Spleen (tissue), 11 donors: ENCODE measurements at regions not wholly inside any gene's neighbourhood (a gene's known extent, or its start where the extent isn't known, plus 50 kb on each side); places are given as distances from the start of the nearest gene placed in this dataset.

Source experiments
- DNase-seq: peaks from one replicate; pipeline ENCODE4 v3.0.0-alpha.2; 2020
- H3K27ac ChIP-seq, 8 donors: fragments of 200-600 bp; sonication (generic) in 7 of 8; 1 replicate in 4 of 8; 2 replicates in 4 of 8; pipeline versions ENCODE4 v1.5.0 to v1.8.0; 2016 to 2021; ENCODE audit warnings: inconsistent platforms in 4 of 8, mild to moderate bottlenecking in 4 of 8, moderate library complexity in 1 of 8
- H3K27me3 ChIP-seq, 7 donors: fragments of 200-600 bp; sonication (generic) in 6 of 7; replicated peaks in 1 of 7; 1 replicate in 4 of 7; 2 replicates in 3 of 7; pipeline versions ENCODE4 v1.5.0 to v1.8.0; 2016 to 2021; ENCODE audit warnings: inconsistent platforms in 3 of 7, mild to moderate bottlenecking in 1 of 7
- H3K36me3 ChIP-seq, 6 donors: fragments of 200-600 bp; sonication (generic) in 5 of 6; 1 replicate in 4 of 6; 2 replicates in 2 of 6; pipeline versions ENCODE4 v1.5.0 to v1.8.0; 2016 to 2021; ENCODE audit warnings: inconsistent platforms in 2 of 6
- H3K4me1 ChIP-seq, 6 donors: fragments of 200-600 bp; sonication (generic) in 5 of 6; 1 replicate in 3 of 6; 2 replicates in 3 of 6; pipeline versions ENCODE4 v1.5.0 to v1.8.0; 2016 to 2021; ENCODE audit warnings: inconsistent platforms in 3 of 6
- H3K4me3 ChIP-seq, 8 donors: fragments of 200-600 bp; sonication (generic) in 7 of 8; 1 replicate in 4 of 8; 2 replicates in 4 of 8; pipeline versions ENCODE4 v1.5.0 to v1.8.0; 2016 to 2021; ENCODE audit warnings: inconsistent platforms in 4 of 8, mild to moderate bottlenecking in 4 of 8, moderate library complexity in 2 of 8
- H3K9me3 ChIP-seq, 8 donors: fragments of 200-600 bp; sonication (generic) in 7 of 8; 1 replicate in 4 of 8; 2 replicates in 4 of 8; pipeline versions ENCODE4 v1.5.0 to v1.8.0; 2016 to 2021; ENCODE audit warnings: inconsistent platforms in 4 of 8
- POLR2A ChIP-seq, 3 donors: fragments of 450-650 bp; IDR thresholded peaks; one replicate each; pipeline ENCODE4 v1.5.1; 2017; ENCODE audit warnings: antibody characterized with exemption in 3 of 3, mild to moderate bottlenecking in 1 of 3
- POLR2AphosphoS5 ChIP-seq, 3 donors: sonication (generic); formaldehyde crosslinking; IDR thresholded peaks; one replicate each; pipeline ENCODE4 v1.5.1; 2017; ENCODE audit warnings: antibody characterized with exemption in 3 of 3
- WGBS, 5 donors: extraction: QIAGEN DNeasy Blood & Tissue Kit in 3 of 5; methylation state at CpG; one replicate each; pipeline versions ENCODE4 v1.1.5 to v1.1.7; 2013 to 2018; 5-methylcytosine and 5-hydroxymethylcytosine counted together
- intact Hi-C: fragments of 100-400 bp; cut with DNase I; formaldehyde crosslinking; loops from one replicate; pipeline ENCODE4 v1.15.0; 2023; ENCODE audit warnings: low total_unique reads
- TF ChIP-seq, protein P1 (sequence below), 11 experiments: fragments of 200-600 bp in 7 of 11; fragments of 450-650 bp in 4 of 11; sonication (generic) in 4 of 11; IDR thresholded peaks in 8 of 11; conservative IDR thresholded peaks in 3 of 11; 1 replicate in 7 of 11; 2 replicates in 4 of 11; pipeline versions ENCODE4 v1.4.0 to v1.8.0; 2016 to 2021; ENCODE audit warnings: antibody characterized with exemption in 11 of 11, inconsistent platforms in 4 of 11, mild to moderate bottlenecking in 1 of 11
- donor health status: healthy with polysubstance abuse.
- donor health status: DM: no; HTN: no; CAD: no; lungs with moderate emphysema.
- donor health status: DM: no; HTN: no; CAD: no.
- donor health status: Bipolar disorder and iron deficiency.
- donor health status: healthy.
- donor health status: DM: no; HTN: no; CAD: no.
- donor health status: DM: yes; HTN: yes; CAD: no.

DNA sequence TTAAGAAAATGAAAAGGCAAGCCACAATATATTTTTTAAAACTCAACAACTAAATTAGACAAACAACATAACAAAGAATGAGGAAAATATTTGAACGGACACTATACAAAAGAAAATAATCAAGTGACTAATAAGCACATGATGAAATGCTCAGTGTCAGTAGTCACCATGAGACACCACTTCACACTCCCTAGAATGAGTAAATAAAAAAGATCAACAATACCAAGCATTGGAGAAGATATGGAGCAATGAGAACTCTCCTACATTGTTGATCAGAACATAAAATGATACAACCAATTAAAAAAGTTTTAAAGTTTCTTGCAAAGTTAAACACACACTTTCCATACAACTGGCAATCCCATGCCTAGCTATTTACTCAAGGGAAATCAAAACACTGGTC is 222.2 kb downstream of the C7orf25 start:
- WGBS, 5 donors = 83 to 100% (median 95%) methylated on average over 1 of the region's 1 CpG
- Histone ChIP-seq H3K27ac (no peak overlapping the region), H3K4me3 (no peak overlapping the region), H3K9me3 (no peaks in the 10 kb centered on the region), H3K27me3 (no peaks in the 10 kb centered on the region), H3K4me1 (no peaks in the 10 kb centered on the region), H3K36me3 (no peaks in the 10 kb centered on the region)
- DNase-seq = no peak
- intact Hi-C loops = no loop called here
- TF ChIP-seq POLR2AphosphoS5 (IDR thresholded peaks at IDR 0.05) (no peak), POLR2A (IDR thresholded peaks at IDR 0.05) (no peak)
- TF ChIP-seq, protein P1, sequence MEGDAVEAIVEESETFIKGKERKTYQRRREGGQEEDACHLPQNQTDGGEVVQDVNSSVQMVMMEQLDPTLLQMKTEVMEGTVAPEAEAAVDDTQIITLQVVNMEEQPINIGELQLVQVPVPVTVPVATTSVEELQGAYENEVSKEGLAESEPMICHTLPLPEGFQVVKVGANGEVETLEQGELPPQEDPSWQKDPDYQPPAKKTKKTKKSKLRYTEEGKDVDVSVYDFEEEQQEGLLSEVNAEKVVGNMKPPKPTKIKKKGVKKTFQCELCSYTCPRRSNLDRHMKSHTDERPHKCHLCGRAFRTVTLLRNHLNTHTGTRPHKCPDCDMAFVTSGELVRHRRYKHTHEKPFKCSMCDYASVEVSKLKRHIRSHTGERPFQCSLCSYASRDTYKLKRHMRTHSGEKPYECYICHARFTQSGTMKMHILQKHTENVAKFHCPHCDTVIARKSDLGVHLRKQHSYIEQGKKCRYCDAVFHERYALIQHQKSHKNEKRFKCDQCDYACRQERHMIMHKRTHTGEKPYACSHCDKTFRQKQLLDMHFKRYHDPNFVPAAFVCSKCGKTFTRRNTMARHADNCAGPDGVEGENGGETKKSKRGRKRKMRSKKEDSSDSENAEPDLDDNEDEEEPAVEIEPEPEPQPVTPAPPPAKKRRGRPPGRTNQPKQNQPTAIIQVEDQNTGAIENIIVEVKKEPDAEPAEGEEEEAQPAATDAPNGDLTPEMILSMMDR (IDR thresholded peaks at IDR 0.05 in 8 of 11, conservative IDR thresholded peaks at IDR 0.05 in 3 of 11) = no peak

DNA sequence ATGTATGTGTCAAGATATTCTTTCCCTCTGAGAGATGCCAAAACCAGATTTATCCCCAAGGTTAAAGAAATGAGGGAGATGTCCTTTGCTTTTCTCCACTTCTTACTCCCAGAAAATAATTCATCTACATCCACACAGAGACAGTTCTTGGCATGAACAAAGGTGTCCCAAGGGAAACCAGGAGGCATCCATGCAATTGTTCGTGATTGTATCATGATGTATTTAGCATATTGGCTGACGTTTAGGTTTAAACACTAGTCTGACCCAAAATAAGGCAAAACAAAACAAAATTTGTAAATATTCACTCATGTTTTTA is 223.9 kb downstream of the C7orf25 start:
- Histone ChIP-seq H3K27me3 (no peaks in the 10 kb centered on the region), H3K9me3 (no peaks in the 10 kb centered on the region), H3K36me3 (no peaks in the 10 kb centered on the region), H3K4me3 (no peak overlapping the region), H3K27ac (no peak overlapping the region), H3K4me1 (no peaks in the 10 kb centered on the region)
- DNase-seq = no peak
- TF ChIP-seq, protein P1 (IDR thresholded peaks at IDR 0.05 in 8 of 11, conservative IDR thresholded peaks at IDR 0.05 in 3 of 11) = no peak
- TF ChIP-seq POLR2AphosphoS5 (IDR thresholded peaks at IDR 0.05) (no peak), POLR2A (IDR thresholded peaks at IDR 0.05) (no peak)
- intact Hi-C loops = no loop called here
- 84 to 91% (median 89%) methylated on average over 2 of the region's 2 CpGs for WGBS, 5 donors

DNA sequence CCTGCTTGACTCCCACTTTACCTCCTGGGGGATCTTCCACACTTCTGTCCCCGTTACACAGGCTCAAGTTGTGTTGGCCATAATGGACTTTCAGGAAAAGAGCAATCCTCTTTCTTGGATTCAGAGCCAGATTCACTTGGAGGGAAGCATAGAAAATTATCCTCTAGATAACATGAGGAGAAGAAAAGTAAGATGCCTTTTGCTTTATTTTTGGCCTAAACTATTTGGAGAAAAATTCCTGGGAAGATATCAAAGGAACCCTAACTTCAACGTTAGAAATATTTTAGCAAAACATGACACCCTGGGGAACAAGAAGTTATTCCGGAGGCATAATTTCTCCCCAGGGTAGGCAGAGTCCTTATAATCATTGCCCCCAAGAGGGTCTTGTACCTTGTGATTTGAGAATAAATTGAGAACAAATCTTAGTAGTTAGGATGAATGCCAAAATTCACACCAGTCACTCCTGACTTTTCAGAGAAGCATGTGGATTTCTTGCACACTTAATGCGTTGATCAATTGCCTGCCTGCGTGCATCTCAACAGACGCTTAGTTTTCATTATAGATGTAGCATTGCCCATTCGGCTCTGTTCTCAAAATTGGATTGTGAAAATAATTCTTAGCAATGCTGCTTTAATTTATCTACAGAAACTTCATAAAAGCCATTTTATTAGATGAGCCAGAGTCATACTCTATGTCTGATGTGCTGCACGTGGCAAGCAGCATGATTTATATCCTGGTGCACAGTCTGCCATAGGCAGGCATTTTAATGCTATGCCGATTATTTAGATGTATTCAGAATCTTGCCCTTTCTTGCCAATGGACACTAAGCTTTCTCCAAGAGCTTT is 224.4 kb downstream of the C7orf25 start:
- TF ChIP-seq POLR2A (IDR thresholded peaks at IDR 0.05) = no peak
- no peak for TF ChIP-seq POLR2AphosphoS5 (IDR thresholded peaks at IDR 0.05)
- TF ChIP-seq, protein P1 (IDR thresholded peaks at IDR 0.05 in 8 of 11, conservative IDR thresholded peaks at IDR 0.05 in 3 of 11) = no peak
- no peak for DNase-seq
- intact Hi-C loops = no loop called here
- Histone ChIP-seq H3K36me3 (no peaks in the 10 kb centered on the region), H3K27me3 (no peaks in the 10 kb centered on the region), H3K4me1 (no peaks in the 10 kb centered on the region), H3K4me3 (no peak overlapping the region), H3K9me3 (no peaks in the 10 kb centered on the region), H3K27ac (no peak overlapping the region)
- 77 to 82% (median 78%) methylated on average over 9 of the region's 9 CpGs for WGBS, 5 donors

DNA sequence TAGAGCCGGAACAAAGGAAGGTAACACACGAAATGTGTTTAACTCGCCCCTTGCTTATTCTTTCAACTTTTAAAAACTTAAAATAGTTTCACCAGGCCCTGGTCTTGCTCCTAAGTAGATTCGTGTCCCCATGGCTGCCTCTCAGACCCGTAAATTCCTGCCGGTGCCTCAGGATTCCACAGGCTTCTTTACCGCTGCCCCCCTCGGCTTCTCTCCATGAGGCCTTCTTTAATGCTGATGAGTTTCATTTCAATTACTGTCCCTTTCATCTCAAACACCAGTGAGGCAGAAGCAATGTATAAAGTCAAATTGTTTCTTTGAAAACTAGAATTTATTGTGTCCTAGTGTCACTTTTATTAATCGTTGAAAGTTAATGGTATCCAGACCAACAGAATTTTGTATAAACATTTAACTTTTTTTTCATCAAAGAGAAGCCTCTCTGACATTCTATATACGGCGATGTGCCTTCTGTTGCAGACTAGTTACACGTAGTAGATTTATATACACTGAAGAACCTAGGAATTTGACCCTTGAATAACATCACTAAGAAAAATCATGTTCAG is 225.2 kb downstream of the C7orf25 start:
- intact Hi-C loops = no loop called here
- Histone ChIP-seq H3K4me3 (no peak overlapping the region), H3K27ac (no peak overlapping the region), H3K4me1 (no peaks in the 10 kb centered on the region), H3K27me3 (no peaks in the 10 kb centered on the region), H3K36me3 (no peaks in the 10 kb centered on the region), H3K9me3 (no peaks in the 10 kb centered on the region)
- WGBS, 5 donors = 63 to 75% (median 70%) methylated on average over 12 of the region's 12 CpGs
- DNase-seq = no peak
- TF ChIP-seq POLR2AphosphoS5 (IDR thresholded peaks at IDR 0.05) = no peak
- TF ChIP-seq, protein P1 (IDR thresholded peaks at IDR 0.05 in 8 of 11, conservative IDR thresholded peaks at IDR 0.05 in 3 of 11) = no peak
- TF ChIP-seq POLR2A (IDR thresholded peaks at IDR 0.05) = no peak
